ENCODE measurements at regions not wholly inside any gene's neighbourhood (a gene's known extent, or its start where the extent isn't known, plus 50 kb on each side); places are given as distances from the start of the nearest gene placed in this dataset.

DNA sequence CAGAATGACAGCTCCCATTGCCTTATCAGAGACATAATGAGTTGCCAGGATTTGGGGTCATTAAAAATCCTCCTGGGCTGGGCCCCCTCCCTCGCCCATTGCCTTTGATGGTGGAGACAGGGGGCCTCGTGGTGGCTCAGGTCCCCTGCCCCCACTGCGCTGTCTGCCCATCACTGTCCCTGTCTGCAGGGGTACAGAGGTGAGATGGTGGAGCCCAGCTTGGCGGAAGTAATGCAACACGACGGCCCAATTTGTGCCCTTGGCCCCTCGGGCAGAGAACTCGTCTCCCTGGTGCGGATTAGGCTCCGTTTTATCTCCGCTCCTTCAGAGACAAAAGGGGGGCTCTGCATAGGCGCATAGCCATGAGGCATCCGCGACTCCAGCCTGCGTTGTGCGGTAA is 152.4 kb upstream of the UNC5B start:
- TF ChIP-seq POLR2A (IDR thresholded peaks at IDR 0.05; ENCODE audit: low read depth) (no peak), CTCF (IDR thresholded peaks at IDR 0.05) (no peak), POLR2AphosphoS5 (IDR thresholded peaks at IDR 0.05) (no peak), EP300 (IDR thresholded peaks at IDR 0.05) (no peak)
